ENCODE measurements at regions not wholly inside any gene's neighbourhood (a gene's known extent, or its start where the extent isn't known, plus 50 kb on each side); places are given as distances from the start of the nearest gene placed in this dataset.

DNA sequence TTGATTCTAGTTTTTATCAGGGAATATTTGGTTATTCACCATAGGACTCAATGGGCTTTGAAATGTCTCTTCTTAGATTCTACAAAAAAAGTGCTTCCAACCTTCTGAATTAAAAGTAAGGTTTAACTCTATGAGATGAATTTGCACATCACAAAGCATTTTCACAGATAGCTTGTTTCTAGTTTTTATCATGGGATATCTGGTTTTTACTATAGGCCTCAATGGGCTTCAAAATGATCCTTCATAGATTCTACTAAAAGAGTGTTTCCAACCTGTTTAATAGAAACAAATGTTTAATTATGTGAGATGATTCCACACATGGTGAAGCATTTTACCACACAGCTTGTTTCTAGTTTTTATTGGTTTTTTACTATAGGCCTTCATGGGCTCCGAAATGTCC lies 560.7 kb downstream of the KCNJ18 start:
- no peak for FAIRE-seq
- intact Hi-C loops (cut with micrococcal nuclease; ENCODE audit: unreplicated experiment): no loop called here

More for the DNA sequence above, 560.7 kb downstream of the KCNJ18 start:
- H4K20me1 ChIP-seq (ENCODE audit: insufficient read depth, low read length): no peaks in the 10 kb centered on the region
- peaks cover 18% of the 10 kb centered on the region; the same call in 1 of the 2 replicates for H3K9me3 ChIP-seq (ENCODE audit: low read length)
- DNase-seq (ENCODE audit: low spot score) (no peak), ATAC-seq (no peak)
- H3K4me3 ChIP-seq (replicated peaks in 1 of 3; ENCODE audit: insufficient read depth in 1 of 3, low read depth in 2 of 3, low read length in 3 of 3): no peak overlapping the region
- H3K9ac ChIP-seq (ENCODE audit: insufficient read depth, low read depth, low read length): no peak overlapping the region
- no peak overlapping the region for H2AFZ ChIP-seq (ENCODE audit: low read length)
- H3K36me3 ChIP-seq (replicated peaks in 1 of 2; ENCODE audit: control insufficient read depth in 1 of 2, insufficient read depth in 2 of 2, low read length in 2 of 2): no peaks in the 10 kb centered on the region
- no peaks in the 10 kb centered on the region for H3K79me2 ChIP-seq (ENCODE audit: insufficient read depth, low read length)
- in situ Hi-C loops (cut with HindIII; ENCODE audit: extremely low pct_ligation_motif_present, low pct_unique_long_range_greater_than_20kb): no loop called here
- H3K4me2 ChIP-seq (ENCODE audit: low read depth, low read length): no peak overlapping the region
- POLR2A ChIA-PET: no interaction called here
- WGBS (ENCODE audit: low lambda C conversion rate): 10% methylated on average over 1 of the region's 1 CpG
- CTCF ChIA-PET (ENCODE audit: low intra/inter-chr PET ratio, low total read pairs): no interaction called here
- H3K27me3 ChIP-seq (ENCODE audit: control insufficient read depth in 1 of 2, insufficient read depth in 2 of 2, low read length in 2 of 2): no peaks in the 10 kb centered on the region
- no peak overlapping the region for H3K27ac ChIP-seq (ENCODE audit: extremely low read length, insufficient read depth, low read length)
- no peak for TF ChIP-seq IKZF4 (CRISPR knock-in tag; IDR thresholded peaks at IDR 0.05; ENCODE audit: borderline replicate concordance, low read depth, not compliant biosample characterization)
- TF ChIP-seq, protein P1, sequence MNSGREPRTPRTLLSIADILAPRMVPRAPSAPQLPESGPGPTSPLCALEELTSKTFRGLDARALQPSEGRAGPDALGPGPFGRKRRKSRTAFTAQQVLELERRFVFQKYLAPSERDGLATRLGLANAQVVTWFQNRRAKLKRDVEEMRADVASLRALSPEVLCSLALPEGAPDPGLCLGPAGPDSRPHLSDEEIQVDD (CRISPR knock-in tag; IDR thresholded peaks at IDR 0.05; ENCODE audit: borderline replicate concordance): no peak
- TF ChIP-seq U2AF2 (IDR thresholded peaks at IDR 0.05; ENCODE audit: low read depth, low read length): no peak
- TF ChIP-seq ZNF282 (IDR thresholded peaks at IDR 0.05; ENCODE audit: partially characterized antibody): no peak
- no peak for TF ChIP-seq DNMT1 (CRISPR knock-in tag; IDR thresholded peaks at IDR 0.05)
- no peak for TF ChIP-seq SNAPC5 (CRISPR knock-in tag; IDR thresholded peaks at IDR 0.05; ENCODE audit: borderline replicate concordance)
- TF ChIP-seq, protein P2, sequence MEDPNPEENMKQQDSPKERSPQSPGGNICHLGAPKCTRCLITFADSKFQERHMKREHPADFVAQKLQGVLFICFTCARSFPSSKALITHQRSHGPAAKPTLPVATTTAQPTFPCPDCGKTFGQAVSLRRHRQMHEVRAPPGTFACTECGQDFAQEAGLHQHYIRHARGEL (CRISPR knock-in tag; IDR thresholded peaks at IDR 0.05): no peak
- TF ChIP-seq, protein P3, sequence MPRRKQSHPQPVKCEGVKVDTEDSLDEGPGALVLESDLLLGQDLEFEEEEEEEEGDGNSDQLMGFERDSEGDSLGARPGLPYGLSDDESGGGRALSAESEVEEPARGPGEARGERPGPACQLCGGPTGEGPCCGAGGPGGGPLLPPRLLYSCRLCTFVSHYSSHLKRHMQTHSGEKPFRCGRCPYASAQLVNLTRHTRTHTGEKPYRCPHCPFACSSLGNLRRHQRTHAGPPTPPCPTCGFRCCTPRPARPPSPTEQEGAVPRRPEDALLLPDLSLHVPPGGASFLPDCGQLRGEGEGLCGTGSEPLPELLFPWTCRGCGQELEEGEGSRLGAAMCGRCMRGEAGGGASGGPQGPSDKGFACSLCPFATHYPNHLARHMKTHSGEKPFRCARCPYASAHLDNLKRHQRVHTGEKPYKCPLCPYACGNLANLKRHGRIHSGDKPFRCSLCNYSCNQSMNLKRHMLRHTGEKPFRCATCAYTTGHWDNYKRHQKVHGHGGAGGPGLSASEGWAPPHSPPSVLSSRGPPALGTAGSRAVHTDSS (CRISPR knock-in tag; conservative IDR thresholded peaks at IDR 0.05): no peak
- TF ChIP-seq ZFY (CRISPR knock-in tag; IDR thresholded peaks at IDR 0.05): no peak
- no peak for TF ChIP-seq HHEX (CRISPR knock-in tag; IDR thresholded peaks at IDR 0.05)
- no peak for TF ChIP-seq ZGPAT (CRISPR knock-in tag; IDR thresholded peaks at IDR 0.05)
- no peak for TF ChIP-seq ARID2 (CRISPR knock-in tag; IDR thresholded peaks at IDR 0.05; ENCODE audit: borderline replicate concordance)
- no peak for TF ChIP-seq ZNF251 (CRISPR knock-in tag; IDR thresholded peaks at IDR 0.05)
- TF ChIP-seq ZNF101 (CRISPR knock-in tag; IDR thresholded peaks at IDR 0.05; ENCODE audit: borderline replicate concordance, low read depth): no peak
- no TSS peak for BruUV-seq (replicated peaks)
- no peaks in the 10 kb centered on the region for H3K4me1 ChIP-seq (ENCODE audit: insufficient read depth, low read length)
